Neural progenitor cell (in vitro differentiated cells): ENCODE measurements at regions not wholly inside any gene's neighbourhood (a gene's known extent, or its start where the extent isn't known, plus 50 kb on each side); places are given as distances from the start of the nearest gene placed in this dataset.

Source experiments
- DNase-seq: peaks from one replicate; pipeline ENCODE4 v3.0.0-alpha.2; 2016; ENCODE audit warnings: low spot score
- H2AFZ ChIP-seq: fragments of 200-600 bp; sonication (generic); replicated peaks from 2 replicates; pipeline ENCODE4 v1.6.1; 2016; ENCODE audit warnings: antibody characterized with exemption
- H3F3A ChIP-seq: fragments of 200-600 bp; sonication (generic); 2 replicates; pipeline ENCODE4 v1.6.1; 2016; ENCODE audit warnings: antibody characterized with exemption, low read depth
- H3K27ac ChIP-seq: fragments of 200-600 bp; sonication (generic); 2 replicates; pipeline ENCODE4 v1.5.1; 2016; ENCODE audit warnings: mild to moderate bottlenecking
- H3K27me3 ChIP-seq: fragments of 200-600 bp; sonication (generic); 2 replicates; pipeline ENCODE4 v1.6.1; 2016; ENCODE audit warnings: mild to moderate bottlenecking, moderate library complexity
- H3K36me3 ChIP-seq: fragments of 200-600 bp; sonication (generic); 2 replicates; pipeline ENCODE4 v1.5.1; 2016
- H3K4me1 ChIP-seq: fragments of 200-600 bp; sonication (generic); 2 replicates; pipeline ENCODE4 v1.6.1; 2016; ENCODE audit warnings: mixed run types
- H3K4me2 ChIP-seq: fragments of 200-600 bp; sonication (generic); 2 replicates; pipeline ENCODE4 v1.6.1; 2016
- H3K4me3 ChIP-seq: fragments of 200-600 bp; sonication (generic); 2 replicates; pipeline ENCODE4 v1.5.1; 2016
- H3K79me2 ChIP-seq: fragments of 200-600 bp; sonication (generic); 2 replicates; pipeline ENCODE4 v1.6.1; 2016; ENCODE audit warnings: low read depth
- H3K9ac ChIP-seq: fragments of 200-600 bp; sonication (generic); 2 replicates; pipeline ENCODE4 v1.6.1; 2016
- H3K9me3 ChIP-seq: fragments of 200-600 bp; sonication (generic); 2 replicates; pipeline ENCODE4 v1.5.1; 2016; ENCODE audit warnings: low read depth
- H4K20me1 ChIP-seq: fragments of 200-600 bp; sonication (generic); 2 replicates; pipeline ENCODE4 v1.6.1; 2016; ENCODE audit warnings: low read depth
- H3K27ac Mint-ChIP-seq: 3 replicates; pipeline ENCODE4 v1.8.0; 2021; ENCODE audit warnings: mixed read lengths
- H3K27me3 Mint-ChIP-seq: 2 replicates; pipeline ENCODE4 v1.8.0; 2022; ENCODE audit warnings: low read depth, mild to moderate bottlenecking, inconsistent platforms, moderate library complexity, mixed read lengths; ENCODE audit not compliant: insufficient read depth
- H3K36me3 Mint-ChIP-seq: 3 replicates; pipeline ENCODE4 v1.8.0; 2021; ENCODE audit warnings: mixed read lengths
- H3K4me1 Mint-ChIP-seq: 3 replicates; pipeline ENCODE4 v1.8.0; 2021; ENCODE audit warnings: mixed read lengths
- H3K4me3 Mint-ChIP-seq: 3 replicates; pipeline ENCODE4 v1.8.0; 2021; ENCODE audit warnings: mild to moderate bottlenecking, moderate library complexity, mixed read lengths
- H3K9me3 Mint-ChIP-seq: 3 replicates; pipeline ENCODE4 v1.8.0; 2020; ENCODE audit warnings: mixed read lengths
- CTCF ChIP-seq: fragments of 200-600 bp; sonication (generic); IDR thresholded peaks from 2 replicates; pipeline ENCODE4 v1.5.1; 2017; ENCODE audit warnings: antibody characterized with exemption, mild to moderate bottlenecking
- EZH2 ChIP-seq: fragments of 200-600 bp; sonication (generic); IDR thresholded peaks from 2 replicates; pipeline ENCODE4 v1.6.1; 2017; ENCODE audit warnings: antibody characterized with exemption, mild to moderate bottlenecking, moderate library complexity
- EZH2phosphoT487 ChIP-seq: fragments of 200-600 bp; sonication (generic); IDR thresholded peaks from 2 replicates; pipeline ENCODE4 v1.6.1; 2017; ENCODE audit warnings: antibody characterized with exemption

DNA sequence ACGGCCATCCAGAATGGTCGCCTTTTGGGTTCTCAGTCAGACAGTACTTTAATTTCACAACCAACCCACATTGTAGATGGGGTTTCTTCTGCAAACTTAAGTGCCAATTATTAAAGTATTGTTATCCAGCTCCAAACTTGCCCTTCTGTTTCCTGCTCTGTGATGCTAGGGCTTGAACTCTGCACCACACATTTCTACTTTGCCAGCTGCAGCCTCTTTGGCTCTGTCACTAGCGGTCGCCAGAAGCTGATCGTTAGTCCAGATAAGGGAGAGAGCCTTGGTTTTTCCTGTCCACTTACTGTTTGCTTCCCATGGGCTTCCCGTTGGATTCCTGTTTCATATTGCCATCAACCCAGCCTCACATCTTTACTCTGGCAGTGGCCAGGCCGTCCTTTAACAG lies 196.6 kb downstream of the ASB9 start:
- no peaks in the 10 kb centered on the region for H3K36me3 Mint-ChIP-seq
- Histone ChIP-seq H3K4me1 (no peaks in the 10 kb centered on the region), H3K9me3 (peaks cover 5% of the 10 kb centered on the region), H3K4me2 (no peak overlapping the region), H3F3A (no peaks in the 10 kb centered on the region), H4K20me1 (no peaks in the 10 kb centered on the region), H3K36me3 (no peaks in the 10 kb centered on the region), H3K79me2 (no peaks in the 10 kb centered on the region), H2AFZ (no peak overlapping the region), H3K27ac (no peak overlapping the region), H3K4me3 (no peak overlapping the region), H3K9ac (no peak overlapping the region), H3K27me3 (no peaks in the 10 kb centered on the region)
- no peak for DNase-seq
- peaks cover 2% of the 10 kb centered on the region for H3K9me3 Mint-ChIP-seq
- no peaks in the 10 kb centered on the region for H3K27me3 Mint-ChIP-seq
- no peaks in the 10 kb centered on the region for H3K4me1 Mint-ChIP-seq
- TF ChIP-seq EZH2phosphoT487 (no peak), EZH2 (no peak)
- no peak overlapping the region for H3K27ac Mint-ChIP-seq
- no peak overlapping the region for H3K4me3 Mint-ChIP-seq

GRCh38 chrX:15072880-15073279 lies 197.0 kb downstream of the ASB9 start:
- Mint-ChIP-seq H3K4me3 (no peak overlapping the region), H3K27ac (no peak overlapping the region), H3K36me3 (no peaks in the 10 kb centered on the region), H3K27me3 (no peaks in the 10 kb centered on the region), H3K9me3 (no peaks in the 10 kb centered on the region), H3K4me1 (no peaks in the 10 kb centered on the region)
- Histone ChIP-seq H3K4me3 (no peak overlapping the region), H3K4me2 (no peak overlapping the region), H3F3A (no peaks in the 10 kb centered on the region), H3K27me3 (no peaks in the 10 kb centered on the region), H4K20me1 (no peaks in the 10 kb centered on the region), H3K36me3 (no peaks in the 10 kb centered on the region), H3K79me2 (no peaks in the 10 kb centered on the region), H3K9ac (no peak overlapping the region), H2AFZ (no peak overlapping the region), H3K4me1 (no peaks in the 10 kb centered on the region), H3K27ac (no peak overlapping the region), H3K9me3 (peaks cover 5% of the 10 kb centered on the region)
- DNase-seq = no peak
- TF ChIP-seq EZH2 = no peak
- no peak for TF ChIP-seq CTCF
- no peak for TF ChIP-seq EZH2phosphoT487

- Mint-ChIP-seq H3K36me3 (no peaks in the 10 kb centered on the region), H3K27ac (no peak overlapping the region), H3K27me3 (no peaks in the 10 kb centered on the region), H3K9me3 (no peaks in the 10 kb centered on the region), H3K4me3 (no peak overlapping the region), H3K4me1 (no peaks in the 10 kb centered on the region)
- no peak overlapping the region for H3K27ac ChIP-seq
- TF ChIP-seq CTCF (no peak), EZH2phosphoT487 (no peak), EZH2 (no peak)
- H3K4me2 ChIP-seq = no peak overlapping the region
- H3K79me2 ChIP-seq = no peaks in the 10 kb centered on the region
- peaks cover 5% of the 10 kb centered on the region for H3K9me3 ChIP-seq
- no peaks in the 10 kb centered on the region for H3K27me3 ChIP-seq
- H3K4me3 ChIP-seq = no peak overlapping the region
- no peaks in the 10 kb centered on the region for H4K20me1 ChIP-seq
- no peaks in the 10 kb centered on the region for H3K4me1 ChIP-seq
- no peaks in the 10 kb centered on the region for H3F3A ChIP-seq
- no peak overlapping the region for H3K9ac ChIP-seq
- no peak overlapping the region for H2AFZ ChIP-seq
- H3K36me3 ChIP-seq = no peaks in the 10 kb centered on the region
- DNase-seq = no peak
Measured at GRCh38 chrX:15072259-15072658, 197.6 kb downstream of the ASB9 start.

DNA sequence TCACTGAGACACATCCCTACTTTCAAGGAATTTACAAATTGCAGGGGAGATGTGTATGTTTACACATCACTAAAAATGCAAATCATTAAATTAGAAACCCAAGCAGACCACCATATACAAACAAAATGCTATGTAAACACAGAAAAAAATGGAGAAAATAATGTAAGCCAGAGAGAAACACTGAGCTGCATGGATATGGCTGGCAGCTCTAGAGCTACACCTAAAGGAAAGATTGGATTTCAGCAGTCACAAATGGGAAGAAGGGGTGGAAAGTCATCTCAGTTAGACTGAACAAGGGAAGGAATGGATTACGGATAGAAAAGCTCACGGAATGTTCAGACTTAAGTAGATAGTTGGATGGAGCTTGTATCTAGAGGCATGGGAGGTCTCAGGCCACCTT lies 186.3 kb downstream of the MOSPD2 start:
- no peak overlapping the region for H3K27ac ChIP-seq
- H3F3A ChIP-seq = no peaks in the 10 kb centered on the region
- no peak overlapping the region for H3K4me2 ChIP-seq
- H3K9me3 Mint-ChIP-seq = no peaks in the 10 kb centered on the region
- no peaks in the 10 kb centered on the region for H4K20me1 ChIP-seq
- no peaks in the 10 kb centered on the region for H3K4me1 Mint-ChIP-seq
- H3K4me1 ChIP-seq = no peaks in the 10 kb centered on the region
- no peaks in the 10 kb centered on the region for H3K9me3 ChIP-seq
- TF ChIP-seq CTCF (no peak), EZH2phosphoT487 (no peak), EZH2 (no peak)
- no peaks in the 10 kb centered on the region for H3K27me3 ChIP-seq
- H3K79me2 ChIP-seq = no peaks in the 10 kb centered on the region
- no peak overlapping the region for H3K27ac Mint-ChIP-seq
- H3K36me3 Mint-ChIP-seq = no peaks in the 10 kb centered on the region
- H3K4me3 ChIP-seq = no peak overlapping the region
- H3K36me3 ChIP-seq = no peaks in the 10 kb centered on the region
- peaks cover 2% of the 10 kb centered on the region for H3K27me3 Mint-ChIP-seq
- H3K4me3 Mint-ChIP-seq = no peak overlapping the region
- H3K9ac ChIP-seq = no peak overlapping the region
- no peak overlapping the region for H2AFZ ChIP-seq
- no peak for DNase-seq
